ENCODE measurements at regions not wholly inside any gene's neighbourhood (a gene's known extent, or its start where the extent isn't known, plus 50 kb on each side); places are given as distances from the start of the nearest gene placed in this dataset.

- intact Hi-C loops (cut with DNase I), result no loop called here
- DNase-seq, result no peak
Measured at GRCh38 chr18:78228974-78229373, 750.6 kb upstream of the SALL3 start.

- no peak for DNase-seq
- intact Hi-C loops (cut with DNase I), result no loop called here
Measured at GRCh38 chr18:78230911-78231310, 748.7 kb upstream of the SALL3 start.

- intact Hi-C loops (cut with DNase I), result no loop called here
- no peak for DNase-seq
Measured at GRCh38 chr18:78232196-78232595, 747.4 kb upstream of the SALL3 start.

DNA sequence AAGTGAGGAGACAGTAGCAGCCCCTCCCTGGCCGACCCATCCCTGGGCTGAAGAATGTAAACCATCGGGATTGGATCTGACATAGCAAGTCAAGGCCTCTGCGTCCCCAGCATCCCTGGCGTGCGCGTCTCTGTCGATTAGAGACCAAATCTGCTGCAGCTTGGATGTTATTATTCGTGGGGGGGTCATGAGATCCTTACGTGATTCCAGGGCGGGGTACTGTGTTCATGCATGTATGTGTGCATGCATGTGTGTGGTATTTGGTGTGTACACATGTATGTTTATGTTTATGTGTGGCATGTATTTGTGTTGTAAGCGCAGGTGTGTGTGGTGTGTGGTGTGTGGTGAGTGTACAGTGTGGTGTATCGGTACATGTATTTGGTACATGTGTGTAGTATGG is 741.8 kb upstream of the SALL3 start:
- DNase-seq, result no peak
- intact Hi-C loops (cut with DNase I), result no loop called here

- intact Hi-C loops (cut with DNase I), result no loop called here
- peak in 1 of 10 donors; percentile 74 for DNase-seq
Measured at GRCh38 chr18:78238404-78239089, 741.1 kb upstream of the SALL3 start.

DNA sequence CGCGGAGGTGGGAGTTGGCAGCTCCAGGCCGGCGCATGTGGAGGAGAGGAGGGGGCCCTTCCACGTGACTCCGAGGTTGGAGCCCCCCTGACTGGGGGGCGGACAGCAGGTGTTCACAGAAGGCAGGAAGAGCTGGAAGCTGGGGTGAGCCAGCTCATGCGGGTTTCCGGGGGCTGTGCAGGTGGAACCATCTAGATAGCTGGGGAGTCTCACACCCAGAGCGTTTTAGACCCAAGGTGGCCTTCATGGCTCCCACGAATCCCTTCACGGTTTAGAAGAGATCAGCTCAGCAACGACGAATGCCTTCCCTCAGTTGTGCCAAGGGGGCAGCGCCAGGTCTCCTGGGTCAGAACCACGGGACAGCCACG is 740.5 kb upstream of the SALL3 start:
- no peak for DNase-seq
- intact Hi-C loops (cut with DNase I), result no loop called here

DNA sequence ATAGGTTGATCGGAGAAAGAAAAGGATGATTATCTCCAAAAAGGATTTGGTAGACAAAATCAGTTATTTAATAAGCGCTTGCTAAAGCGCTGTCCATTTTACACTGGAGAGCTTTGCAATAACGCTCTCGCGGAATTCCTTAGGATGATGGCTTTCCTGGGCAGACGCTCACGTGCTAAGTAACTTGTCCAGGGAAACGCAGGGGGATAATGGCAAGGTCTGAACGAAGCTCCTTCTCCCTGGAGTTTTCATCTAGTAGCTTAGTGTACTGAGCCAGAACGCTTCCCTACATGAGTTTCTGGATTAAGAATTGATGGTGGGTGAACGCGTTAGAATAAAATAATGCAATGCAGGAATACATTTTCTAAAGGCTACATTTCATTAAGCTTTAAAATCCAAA is 739.5 kb upstream of the SALL3 start:
- intact Hi-C loops (cut with DNase I), result no loop called here
- DNase-seq, result no peak

- no peak for DNase-seq
- intact Hi-C loops (cut with DNase I), result no loop called here
Measured at GRCh38 chr18:78240627-78241252, 738.9 kb upstream of the SALL3 start.

- DNase-seq, result peak in 1 of 10 donors; percentile 67
- intact Hi-C loops (cut with DNase I), result no loop called here
Measured at GRCh38 chr18:78241535-78242253, 737.9 kb upstream of the SALL3 start.

DNA sequence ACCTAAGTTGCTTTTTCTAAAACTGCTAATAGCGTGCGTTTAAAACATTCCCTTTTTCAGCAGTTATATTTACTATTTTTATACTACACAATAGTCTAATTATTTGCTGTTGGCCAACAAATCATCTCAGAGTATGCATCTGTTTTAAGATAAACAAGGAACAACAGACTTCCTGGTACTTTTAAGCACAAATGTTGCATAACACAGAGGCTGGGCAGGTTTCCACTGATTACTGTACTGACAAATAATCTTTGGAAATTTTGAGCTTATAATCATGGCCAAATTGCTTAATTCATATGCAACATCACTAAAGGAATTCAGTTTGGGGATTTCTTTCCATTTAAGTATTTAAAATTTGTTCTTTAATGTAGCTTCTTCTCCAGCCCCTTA is 737.4 kb upstream of the SALL3 start:
- no peak for DNase-seq
- intact Hi-C loops (cut with DNase I), result no loop called here

DNA sequence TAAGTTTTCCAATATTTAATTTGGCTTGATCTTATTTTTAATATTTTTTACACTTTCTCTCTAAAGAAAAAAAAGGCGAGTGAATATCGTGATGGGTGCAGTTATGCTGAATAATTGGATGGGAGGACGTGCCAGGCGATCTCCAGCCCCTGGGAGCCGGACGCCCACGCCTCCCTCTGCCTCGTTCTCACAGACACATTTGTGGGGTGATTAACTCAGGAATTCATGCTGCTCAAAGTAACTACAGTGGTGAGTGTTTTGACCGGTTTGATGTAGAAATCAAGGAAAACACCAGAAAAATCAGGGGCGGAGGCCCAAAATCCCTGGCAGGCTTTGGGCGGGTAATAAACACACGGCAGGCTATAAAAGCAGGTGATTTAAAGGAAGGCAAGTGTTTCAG is 736.8 kb upstream of the SALL3 start:
- peak in 1 of 10 donors; percentile 22 for DNase-seq
- intact Hi-C loops (cut with DNase I), result no loop called here

DNA sequence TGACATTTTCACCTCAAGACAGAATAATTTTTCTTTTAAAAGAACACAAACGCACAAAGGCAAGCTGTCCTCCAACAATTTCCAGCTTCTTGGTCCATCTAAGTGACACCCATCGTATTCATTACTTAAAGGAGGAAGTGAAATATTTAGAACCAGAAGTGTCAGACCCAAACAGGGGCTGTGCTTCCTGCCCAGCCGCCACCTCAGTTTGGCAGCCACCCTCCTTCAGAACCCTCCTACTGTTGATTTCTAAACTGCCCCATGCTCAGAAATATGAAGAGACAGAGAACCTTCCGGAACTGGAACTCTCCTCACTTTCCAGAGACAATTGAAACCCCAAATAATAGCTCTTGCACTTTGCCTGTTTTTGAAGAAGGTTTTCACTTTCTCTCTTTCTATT is 734.8 kb upstream of the SALL3 start:
- intact Hi-C loops (cut with DNase I), result no loop called here
- DNase-seq, result peak in 1 of 10 donors; percentile 35

DNA sequence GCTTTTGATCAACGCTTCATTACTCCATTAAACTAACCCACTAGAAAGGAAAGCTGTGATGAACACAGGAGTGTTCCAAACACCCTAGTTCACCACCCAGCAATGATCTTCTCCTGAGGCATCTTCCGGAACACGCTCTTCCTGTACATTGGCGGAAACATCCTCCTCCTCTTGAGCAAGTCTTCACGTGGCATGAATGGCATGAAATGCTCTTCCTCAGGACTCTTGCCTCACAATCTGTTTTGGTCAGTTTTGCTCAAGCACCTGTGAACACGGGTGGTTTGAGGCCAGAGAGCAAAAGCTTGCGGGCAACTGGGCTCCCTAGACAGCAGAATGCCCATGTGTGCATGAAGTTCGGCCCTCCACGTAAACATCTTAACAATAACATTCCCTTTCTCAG is 734.2 kb upstream of the SALL3 start:
- no peak for DNase-seq
- intact Hi-C loops (cut with DNase I), result no loop called here

- intact Hi-C loops (cut with DNase I), result no loop called here
- peak in 1 of 10 donors; percentile 34 for DNase-seq
Measured at GRCh38 chr18:78246050-78246449, 733.6 kb upstream of the SALL3 start.

GRCh38 chr18:78246588-78246987 is 733.0 kb upstream of the SALL3 start:
- intact Hi-C loops (cut with DNase I), result no loop called here
- peak in 2 of 10 donors; percentile 58 to 83 for DNase-seq

GRCh38 chr18:78247615-78248289 is 731.9 kb upstream of the SALL3 start:
- DNase-seq, result peak in 1 of 10 donors; percentile 24
- intact Hi-C loops (cut with DNase I), result no loop called here

DNA sequence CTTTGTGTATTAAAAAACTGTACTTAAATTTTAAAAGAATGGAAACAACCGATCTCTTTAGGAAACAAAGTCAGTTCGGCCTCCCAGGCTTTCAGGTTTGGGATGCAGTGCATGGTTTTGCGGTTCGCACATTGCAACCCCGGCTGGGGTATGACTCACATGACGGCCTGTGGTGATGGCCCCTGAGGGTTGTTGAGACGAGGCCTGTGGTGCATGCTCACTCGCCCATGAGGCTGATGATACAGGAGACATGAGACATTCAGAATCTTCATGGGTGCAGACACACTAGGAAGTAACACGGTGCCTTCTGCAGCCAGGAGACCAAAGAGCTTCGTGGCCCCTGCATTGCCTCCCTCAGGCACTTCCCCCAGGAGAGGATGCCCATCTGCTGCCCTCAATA is 724.6 kb upstream of the SALL3 start:
- intact Hi-C loops (cut with DNase I), result no loop called here
- DNase-seq, result peak in 1 of 10 donors; percentile 62

DNA sequence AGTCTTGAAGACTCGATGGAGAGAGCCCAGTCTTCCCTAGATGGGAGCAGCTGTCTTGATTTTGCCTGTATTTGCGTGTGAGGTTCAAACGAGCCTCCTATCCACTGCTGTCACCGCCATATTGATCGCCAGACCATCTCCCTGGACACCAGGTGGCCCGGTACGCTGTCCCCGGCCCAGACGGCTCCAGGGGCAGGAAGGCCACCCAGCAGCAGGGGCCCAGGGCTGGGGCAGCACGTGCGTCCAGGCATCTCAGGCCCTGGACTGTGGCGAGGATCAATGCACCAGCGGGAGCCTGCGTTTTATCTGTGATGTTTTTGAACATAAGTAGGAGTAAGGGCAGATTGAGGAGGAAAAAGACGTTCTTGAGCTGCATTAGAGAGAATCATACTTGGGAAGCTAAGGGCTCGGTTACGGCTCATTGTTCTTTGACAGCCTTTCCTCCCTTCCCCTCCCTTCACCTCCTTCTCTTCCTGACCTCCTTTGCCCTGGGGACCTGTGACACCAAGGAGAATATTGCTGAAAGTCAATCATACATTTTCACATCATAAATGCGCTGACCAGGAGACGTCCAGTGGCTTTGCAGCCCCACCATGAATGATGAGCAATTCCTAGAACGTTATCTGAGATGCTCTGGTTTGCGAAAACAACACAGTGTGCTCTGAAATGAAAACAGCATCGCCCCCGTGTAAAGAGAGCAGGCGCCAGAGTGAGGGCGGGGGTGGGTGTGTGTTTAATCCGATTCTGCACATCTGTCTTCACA is 711.2 kb upstream of the SALL3 start:
- intact Hi-C loops (cut with DNase I), result no loop called here

DNA sequence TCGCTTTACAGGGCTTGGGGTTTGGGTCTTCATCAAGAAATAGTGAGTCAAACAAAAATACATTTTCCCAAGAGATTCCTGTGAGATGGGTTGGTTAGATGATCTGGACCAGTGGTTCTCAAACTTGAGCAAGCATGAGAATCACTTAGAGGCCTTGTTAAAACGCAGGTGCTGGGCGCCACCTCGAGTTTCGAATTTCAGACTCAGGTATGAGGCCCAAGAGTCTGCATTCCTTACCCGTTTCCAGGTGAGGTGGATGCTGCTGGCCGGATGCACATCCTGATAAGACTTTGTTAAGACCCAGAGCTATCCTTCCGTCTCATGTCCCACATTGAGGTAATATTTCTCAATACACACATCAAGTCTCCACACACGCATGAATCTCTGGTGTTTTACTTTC is 707.8 kb upstream of the SALL3 start:
- peak in 1 of 10 donors; percentile 51 for DNase-seq
- intact Hi-C loops (cut with DNase I), result no loop called here

More for the DNA sequence above, 711.2 kb upstream of the SALL3 start:
- DNase-seq, result no peak

- no peak for DNase-seq
- intact Hi-C loops (cut with DNase I), result no loop called here
Measured at GRCh38 chr18:78273876-78274275, 705.7 kb upstream of the SALL3 start.

All from posterior cingulate gyrus (tissue), 11 donors.